Brain microvascular endothelial cell (primary cell): ENCODE measurements at regions not wholly inside any gene's neighbourhood (a gene's known extent, or its start where the extent isn't known, plus 50 kb on each side); places are given as distances from the start of the nearest gene placed in this dataset.
"Not testable (repeated sequence)": the region's sequence is repeated elsewhere in the genome, so short reads cannot be mapped to it uniquely, and the experiment has no call there.

ENCODE experiments used
- DNase-seq: peaks from one replicate; pipeline ENCODE4 v3.0.0-alpha.2; 2020
- H3K27ac ChIP-seq: fragments of 250-450 bp; sonication (Bioruptor Pico); 2 replicates; pipeline ENCODE4 v1.5.1; 2020; ENCODE audit warnings: mild to moderate bottlenecking, moderate library complexity
- H3K27me3 ChIP-seq: fragments of 250-450 bp; sonication (Bioruptor Pico); replicated peaks from 2 replicates; pipeline ENCODE4 v1.5.1; 2020; ENCODE audit warnings: mild to moderate bottlenecking
- H3K36me3 ChIP-seq: fragments of 250-450 bp; sonication (Bioruptor Pico); replicated peaks from 2 replicates; pipeline ENCODE4 v1.5.1; 2020; ENCODE audit warnings: mild to moderate bottlenecking
- H3K4me3 ChIP-seq: 2 replicates; pipeline ENCODE4 v1.5.1; 2011; ENCODE audit warnings: low read depth, mild to moderate bottlenecking, control low read depth, low read length, moderate library complexity
- in situ Hi-C: cut with HindIII; loops from 2 replicates; pipeline ENCODE4 v1.10.0; 2017; ENCODE audit warnings: low sequenced_read_pairs, low pct_ligation_motif_present
- TF ChIP-seq, protein P1 (sequence below): IDR thresholded peaks from 2 replicates; pipeline ENCODE4 v1.5.1; 2011; ENCODE audit warnings: low read depth, mild to moderate bottlenecking, moderate library complexity, low read length, control low read depth, inconsistent platforms; ENCODE audit errors: missing control alignments

DNA sequence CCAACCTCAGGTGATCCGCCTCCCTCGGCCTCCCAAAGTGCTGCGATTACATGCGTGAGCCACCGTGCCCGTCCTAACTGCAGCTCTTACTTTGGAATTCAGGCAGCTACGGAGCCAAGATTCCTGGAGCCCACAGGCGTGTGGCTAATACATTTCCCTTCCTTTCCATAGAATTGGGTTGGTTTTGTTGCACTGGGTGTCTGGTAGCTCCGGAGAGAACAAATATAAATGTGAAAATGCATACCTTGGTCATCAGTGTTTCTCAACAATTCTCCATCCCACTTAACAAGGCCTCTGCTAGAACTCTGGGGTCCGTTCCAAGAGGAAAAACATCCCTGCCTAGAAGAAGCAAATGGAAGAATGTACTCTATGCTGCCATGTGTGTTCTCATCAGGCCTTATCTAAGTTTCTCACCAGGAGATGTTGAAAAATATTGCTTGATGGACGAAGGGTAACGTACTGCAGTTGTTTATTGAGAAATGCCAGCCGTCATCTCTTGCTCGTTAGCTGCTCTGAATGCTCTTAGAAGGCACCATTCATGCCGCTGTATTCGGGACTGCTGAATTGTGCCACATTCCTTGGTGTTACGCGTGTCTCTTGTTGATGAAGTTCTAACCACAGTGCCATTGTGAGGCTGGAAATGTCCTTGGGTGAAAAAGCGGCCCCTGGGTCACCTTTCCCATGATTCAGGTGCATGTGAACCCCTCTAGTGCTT is 50.5 kb upstream of the CD99 start:
- in situ Hi-C loops = no loop called here

DNA sequence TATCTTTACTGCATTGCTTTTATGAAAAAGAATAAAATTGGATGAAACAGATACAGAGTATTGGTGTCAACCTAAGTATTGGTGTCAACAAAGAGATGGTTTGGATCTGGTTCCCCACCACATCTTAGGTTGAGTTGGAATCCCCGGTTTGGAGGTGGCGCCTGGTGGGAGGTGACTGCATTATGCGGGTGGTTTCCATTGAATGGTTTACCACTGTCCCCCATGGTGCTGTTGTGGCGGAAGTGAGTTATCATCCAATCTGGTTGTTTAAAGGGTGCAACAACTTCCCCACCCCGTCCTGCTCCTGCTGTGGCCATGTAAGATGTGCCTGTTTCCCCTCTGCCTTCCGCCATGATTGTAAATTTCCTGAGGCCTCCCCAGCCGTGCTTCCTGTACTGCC is 52.8 kb upstream of the CD99 start:
- no peaks in the 10 kb centered on the region for H3K27me3 ChIP-seq
- in situ Hi-C loops = no loop called here
- DNase-seq = no peak

More for the DNA sequence above, 50.5 kb upstream of the CD99 start:
- no peak overlapping the region for H3K27ac ChIP-seq
- no peaks in the 10 kb centered on the region for H3K27me3 ChIP-seq
- no peak overlapping the region for H3K4me3 ChIP-seq
- no peaks in the 10 kb centered on the region for H3K36me3 ChIP-seq
- DNase-seq = no peak
- TF ChIP-seq, protein P1, sequence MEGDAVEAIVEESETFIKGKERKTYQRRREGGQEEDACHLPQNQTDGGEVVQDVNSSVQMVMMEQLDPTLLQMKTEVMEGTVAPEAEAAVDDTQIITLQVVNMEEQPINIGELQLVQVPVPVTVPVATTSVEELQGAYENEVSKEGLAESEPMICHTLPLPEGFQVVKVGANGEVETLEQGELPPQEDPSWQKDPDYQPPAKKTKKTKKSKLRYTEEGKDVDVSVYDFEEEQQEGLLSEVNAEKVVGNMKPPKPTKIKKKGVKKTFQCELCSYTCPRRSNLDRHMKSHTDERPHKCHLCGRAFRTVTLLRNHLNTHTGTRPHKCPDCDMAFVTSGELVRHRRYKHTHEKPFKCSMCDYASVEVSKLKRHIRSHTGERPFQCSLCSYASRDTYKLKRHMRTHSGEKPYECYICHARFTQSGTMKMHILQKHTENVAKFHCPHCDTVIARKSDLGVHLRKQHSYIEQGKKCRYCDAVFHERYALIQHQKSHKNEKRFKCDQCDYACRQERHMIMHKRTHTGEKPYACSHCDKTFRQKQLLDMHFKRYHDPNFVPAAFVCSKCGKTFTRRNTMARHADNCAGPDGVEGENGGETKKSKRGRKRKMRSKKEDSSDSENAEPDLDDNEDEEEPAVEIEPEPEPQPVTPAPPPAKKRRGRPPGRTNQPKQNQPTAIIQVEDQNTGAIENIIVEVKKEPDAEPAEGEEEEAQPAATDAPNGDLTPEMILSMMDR = no peak

DNA sequence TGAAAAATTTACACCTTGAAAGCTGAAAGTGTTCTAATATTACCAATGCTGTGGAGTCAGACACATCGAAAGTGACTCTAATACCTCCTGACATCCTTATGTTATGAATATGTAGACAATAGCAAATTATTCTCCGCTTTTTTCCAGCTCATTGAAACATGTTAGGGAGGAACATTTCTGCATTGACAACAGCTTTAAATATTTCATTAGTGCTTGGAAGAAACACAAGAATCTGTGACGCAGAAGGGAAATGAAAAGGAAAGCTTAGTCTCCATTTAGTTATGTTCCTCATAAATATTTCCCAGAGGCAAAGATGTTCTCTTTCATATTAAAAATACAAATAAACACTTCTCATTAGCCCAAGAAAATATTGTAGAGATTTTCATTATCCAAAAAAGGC is 55.8 kb upstream of the CD99 start:
- Histone ChIP-seq H3K27ac (no peak overlapping the region), H3K36me3 (no peaks in the 10 kb centered on the region), H3K4me3 (no peak overlapping the region), H3K27me3 (no peaks in the 10 kb centered on the region)
- in situ Hi-C loops = no loop called here
- DNase-seq = no peak
- TF ChIP-seq, protein P1 = no peak

More for the DNA sequence above, 52.8 kb upstream of the CD99 start:
- H3K36me3 ChIP-seq = no peaks in the 10 kb centered on the region
- no peak overlapping the region for H3K27ac ChIP-seq
- TF ChIP-seq, protein P1 = no peak
- H3K4me3 ChIP-seq = no peak overlapping the region

DNA sequence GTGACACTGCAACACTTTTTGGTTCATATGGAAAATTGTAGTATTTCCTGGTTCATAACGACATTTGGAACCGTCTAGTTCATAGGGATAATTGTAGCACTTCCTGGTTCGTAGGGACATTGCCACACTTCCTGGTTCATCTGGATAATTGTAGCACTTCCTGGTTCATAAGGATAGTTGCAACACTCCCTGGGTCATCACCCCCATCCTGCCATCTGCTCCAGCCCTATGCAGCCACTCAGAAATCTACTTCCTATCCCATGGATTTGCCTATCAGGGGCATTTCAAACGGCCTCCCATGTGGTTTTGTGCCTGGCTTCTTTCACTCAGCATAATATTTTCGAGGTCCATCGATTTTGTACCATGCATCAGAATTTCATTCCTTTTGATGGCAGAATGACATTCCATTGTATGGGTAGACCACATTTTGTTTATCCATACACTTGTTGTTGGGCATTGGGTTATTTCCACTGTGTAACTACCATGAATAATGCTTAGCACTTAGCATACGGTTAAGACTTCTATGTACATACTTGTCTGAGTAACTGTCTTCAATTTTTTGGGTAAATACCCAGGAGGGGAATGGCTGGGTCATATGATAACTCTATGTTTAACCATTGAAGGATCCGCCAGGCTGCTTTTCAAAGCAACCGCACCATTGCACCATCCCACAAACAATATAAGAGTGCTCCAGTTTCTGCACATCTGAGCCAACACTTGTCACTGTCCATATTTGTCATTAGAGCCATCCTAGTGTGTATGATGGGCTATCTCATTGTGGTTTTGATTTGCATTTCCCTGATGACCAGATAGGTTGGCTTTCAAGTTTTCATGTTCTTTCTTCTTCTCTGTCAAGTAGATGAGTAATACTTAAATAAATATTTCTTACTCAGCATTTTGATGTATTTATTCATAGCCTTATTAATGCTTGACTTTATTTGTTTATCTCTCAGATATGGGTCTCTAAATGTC is 58.3 kb upstream of the CD99 start:
- H3K4me3 ChIP-seq = no peak overlapping the region
- H3K27ac ChIP-seq = no peak overlapping the region
- TF ChIP-seq, protein P1 = no peak
- in situ Hi-C loops = no loop called here
- peaks cover 13% of the 10 kb centered on the region for H3K36me3 ChIP-seq
- no peaks in the 10 kb centered on the region for H3K27me3 ChIP-seq
- peak; percentile 8 for DNase-seq

DNA sequence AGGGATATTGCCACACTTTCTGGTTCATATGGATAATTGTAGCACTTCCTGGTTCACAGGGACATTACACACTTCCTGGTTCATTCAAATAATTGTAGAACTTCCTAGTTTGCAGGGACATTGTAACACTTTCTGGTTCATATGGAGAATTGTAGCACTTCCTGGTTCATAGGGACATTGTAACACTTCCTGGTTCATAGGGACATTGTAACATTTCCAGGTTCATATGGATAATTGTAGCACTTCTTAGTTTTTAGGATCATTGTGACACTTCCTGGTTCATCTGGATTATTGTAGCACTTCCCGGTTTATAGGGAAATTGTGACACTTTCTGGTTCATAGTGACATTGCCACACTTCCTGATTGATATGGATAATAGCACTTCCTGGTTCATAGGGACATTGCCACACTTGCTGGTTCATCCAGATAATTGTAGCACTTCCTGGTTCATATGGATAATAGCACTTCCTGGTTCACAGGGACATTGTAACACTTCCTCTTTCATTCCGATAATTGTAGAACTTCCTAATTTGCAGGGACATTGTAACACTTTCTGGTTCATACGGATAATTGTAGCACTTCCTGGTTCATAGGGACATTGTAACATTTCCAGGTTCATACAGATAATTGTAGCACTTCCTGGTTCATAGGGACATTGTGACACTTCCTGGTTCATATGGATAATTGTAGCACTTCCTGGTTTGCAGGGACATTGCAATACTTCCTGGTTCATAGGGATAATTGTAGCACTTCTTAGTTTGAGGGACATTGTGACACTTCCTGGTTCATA is 59.2 kb upstream of the CD99 start:
- DNase-seq = no peak
- Histone ChIP-seq H3K36me3 (peaks cover 15% of the 10 kb centered on the region), H3K27me3 (no peaks in the 10 kb centered on the region), H3K27ac (no peak overlapping the region), H3K4me3 (no peak overlapping the region)
- in situ Hi-C loops = no loop called here
- TF ChIP-seq, protein P1 = no peak

DNA sequence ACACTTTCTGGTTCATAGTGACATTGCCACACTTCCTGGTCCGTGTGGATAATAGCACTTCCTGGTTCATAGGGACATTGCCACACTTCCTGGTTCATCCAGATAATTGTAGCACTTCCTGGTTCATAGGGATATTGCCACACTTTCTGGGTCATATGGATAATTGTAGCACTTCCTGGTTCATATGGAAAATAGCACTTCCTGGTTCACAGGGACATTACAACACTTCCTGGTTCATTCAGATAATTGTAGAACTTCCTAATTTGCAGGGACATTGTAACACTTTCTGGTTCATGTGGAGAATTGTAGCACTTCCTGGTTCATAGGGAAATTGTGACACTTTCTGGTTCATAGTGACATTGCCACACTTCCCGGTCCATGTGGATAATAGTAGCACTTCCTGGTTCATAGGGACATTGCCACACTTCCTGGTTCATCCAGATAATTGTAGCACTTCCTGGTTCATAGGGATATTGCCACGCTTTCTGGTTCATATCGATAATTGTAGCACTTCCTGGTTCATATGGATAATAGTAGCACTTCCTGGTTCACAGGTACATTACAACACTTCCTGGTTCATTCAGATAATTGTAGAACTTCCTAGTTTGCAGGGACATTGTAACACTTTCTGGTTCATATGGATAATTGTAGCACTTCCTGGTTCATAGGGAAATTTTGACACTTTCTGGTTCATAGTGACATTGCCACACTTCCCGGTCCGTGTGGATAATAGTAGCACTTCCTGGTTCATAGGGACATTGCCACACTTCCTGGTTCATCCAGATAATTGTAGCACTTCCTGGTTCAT is 60.0 kb upstream of the CD99 start:
- H3K4me3 ChIP-seq, H3K27ac ChIP-seq, in situ Hi-C loops, H3K27me3 ChIP-seq, DNase-seq: not testable (repeated sequence)
- H3K36me3 ChIP-seq = peaks cover 20% of the 10 kb centered on the region

DNA sequence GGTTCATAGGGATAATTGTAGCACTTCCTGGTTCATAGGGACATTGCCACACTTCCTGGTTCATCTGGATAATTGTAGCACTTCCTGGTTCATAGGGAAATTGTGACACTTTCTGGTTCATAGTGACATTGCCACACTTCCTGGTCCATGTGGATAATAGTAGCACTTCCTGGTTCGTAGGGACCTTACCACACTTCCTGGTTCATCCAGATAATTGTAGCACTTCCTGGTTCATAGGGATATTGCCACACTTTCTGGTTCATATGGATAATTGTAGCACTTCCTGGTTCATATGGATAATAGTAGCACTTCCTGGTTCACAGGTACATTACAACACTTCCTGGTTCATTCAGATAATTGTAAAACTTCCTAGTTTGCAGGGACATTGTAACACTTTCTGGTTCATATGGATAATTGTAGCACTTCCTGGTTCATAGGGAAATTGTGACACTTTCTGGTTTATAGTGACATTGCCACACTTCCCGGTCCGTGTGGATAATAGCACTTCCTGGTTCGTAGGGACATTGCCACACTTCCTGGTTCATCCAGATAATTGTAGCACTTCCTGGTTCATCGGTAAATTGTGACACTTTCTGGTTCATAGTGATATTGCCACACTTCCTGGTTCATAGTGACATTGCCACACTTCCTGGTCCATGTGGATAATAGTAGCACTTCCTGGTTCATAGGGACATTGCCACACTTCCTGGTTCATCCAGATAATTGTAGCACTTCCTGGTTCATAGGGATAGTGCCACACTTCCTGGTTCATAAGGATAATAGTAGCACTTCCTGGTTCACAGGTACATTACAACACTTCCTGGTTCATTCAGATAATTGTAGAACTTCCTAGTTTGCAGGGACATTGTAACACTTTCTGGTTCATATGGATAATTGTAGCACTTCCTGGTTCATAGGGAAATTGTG is 60.8 kb upstream of the CD99 start:
- H3K27ac ChIP-seq, H3K4me3 ChIP-seq, H3K27me3 ChIP-seq, DNase-seq, in situ Hi-C loops: not testable (repeated sequence)
- peaks cover 22% of the 10 kb centered on the region for H3K36me3 ChIP-seq
